Testis (tissue), 2 donors: ENCODE measurements at regions not wholly inside any gene's neighbourhood (a gene's known extent, or its start where the extent isn't known, plus 50 kb on each side); places are given as distances from the start of the nearest gene placed in this dataset.

ENCODE experiments used
- DNase-seq: peaks from one replicate; pipeline ENCODE4 v3.0.0-alpha.2; 2019
- H3K27ac ChIP-seq, 2 donors: fragments of 200-600 bp; sonication (generic); one replicate each; pipeline ENCODE4 v1.5.1; 2019
- H3K27me3 ChIP-seq: fragments of 200-600 bp; sonication (generic); one replicate; pipeline ENCODE4 v1.5.1; 2019
- H3K36me3 ChIP-seq: fragments of 200-600 bp; sonication (generic); one replicate; pipeline ENCODE4 v1.5.1; 2017; ENCODE audit warnings: low read depth; ENCODE audit errors: missing control alignments
- H3K4me1 ChIP-seq: fragments of 200-600 bp; sonication (generic); one replicate; pipeline ENCODE4 v1.5.1; 2019
- H3K4me3 ChIP-seq, 2 donors: fragments of 200-600 bp; sonication (generic); one replicate each; pipeline ENCODE4 v1.5.1; 2017 to 2019
- H3K9me3 ChIP-seq: fragments of 200-600 bp; sonication (generic); one replicate; pipeline ENCODE4 v1.5.1; 2017
- CTCF ChIP-seq, 3 experiments: fragments of 450-650 bp in 2 of 3; fragments of 200-600 bp in 1 of 3; sonication (generic) in 1 of 3; IDR thresholded peaks; one replicate each; pipeline ENCODE4 v1.5.1; 2016 to 2019; ENCODE audit warnings: antibody characterized with exemption in 3 of 3, mild to moderate bottlenecking in 2 of 3, moderate library complexity in 1 of 3
- POLR2A ChIP-seq: fragments of 450-650 bp; IDR thresholded peaks from one replicate; pipeline ENCODE4 v1.6.1; 2017; ENCODE audit warnings: antibody characterized with exemption, mild to moderate bottlenecking, moderate library complexity
- WGBS, 2 donors: methylation state at CpG; one replicate each; pipeline ENCODE4 v1.1.5; 2018; 5-methylcytosine and 5-hydroxymethylcytosine counted together
- intact Hi-C: fragments of 100-400 bp; cut with DNase I; formaldehyde crosslinking; loops from one replicate; pipeline ENCODE4 v1.15.1; 2023; ENCODE audit warnings: low total_unique reads

- no peaks in the 10 kb centered on the region for H3K9me3 ChIP-seq
- no peak overlapping the region for H3K4me3 ChIP-seq
- TF ChIP-seq POLR2A (no peak), CTCF (IDR thresholded peaks at IDR 0.05) (no peak)
- H3K27me3 ChIP-seq: no peaks in the 10 kb centered on the region
- no peaks in the 10 kb centered on the region for H3K36me3 ChIP-seq
- H3K27ac ChIP-seq: no peak overlapping the region
- no peak for DNase-seq
- no peaks in the 10 kb centered on the region for H3K4me1 ChIP-seq
- 57 to 69% methylated on average over 5 of the region's 5 CpGs for whole genome bisulfite sequencing, 2 donors
- intact Hi-C loops: no loop called here
These were observed 178.3 kb downstream of the DEPDC1B start for GRCh38 chr5:60521376-60522291.

GRCh38 chr5:60520451-60521227 lies 179.3 kb downstream of the DEPDC1B start:
- H3K9me3 ChIP-seq: no peaks in the 10 kb centered on the region
- H3K27ac ChIP-seq: no peak overlapping the region
- H3K4me1 ChIP-seq: no peaks in the 10 kb centered on the region
- DNase-seq: no peak
- 76 to 84% methylated on average over 6 of the region's 6 CpGs for whole genome bisulfite sequencing, 2 donors
- intact Hi-C loops: no loop called here
- no peaks in the 10 kb centered on the region for H3K36me3 ChIP-seq
- no peaks in the 10 kb centered on the region for H3K27me3 ChIP-seq
- TF ChIP-seq POLR2A: no peak
- TF ChIP-seq CTCF (IDR thresholded peaks at IDR 0.05): no peak
- no peak overlapping the region for H3K4me3 ChIP-seq

- intact Hi-C loops: no loop called here
- Histone ChIP-seq H3K36me3 (no peaks in the 10 kb centered on the region), H3K27me3 (no peaks in the 10 kb centered on the region), H3K4me3 (no peak overlapping the region), H3K4me1 (no peaks in the 10 kb centered on the region), H3K27ac (no peak overlapping the region), H3K9me3 (no peaks in the 10 kb centered on the region)
- WGBS, 2 donors: 46 to 62% methylated on average over 1 of the region's 1 CpG
- TF ChIP-seq POLR2A (no peak), CTCF (IDR thresholded peaks at IDR 0.05) (no peak)
- DNase-seq: no peak
These were observed 180.6 kb downstream of the DEPDC1B start for GRCh38 chr5:60519372-60519771.

GRCh38 chr5:60517850-60518249 lies 182.1 kb downstream of the DEPDC1B start:
- Histone ChIP-seq H3K27me3 (no peaks in the 10 kb centered on the region), H3K4me1 (no peaks in the 10 kb centered on the region), H3K4me3 (no peak overlapping the region), H3K9me3 (no peaks in the 10 kb centered on the region), H3K36me3 (no peaks in the 10 kb centered on the region), H3K27ac (no peak overlapping the region)
- no peak for DNase-seq
- intact Hi-C loops: no loop called here
- WGBS, 2 donors: 98% methylated on average over 3 of the region's 3 CpGs; no CpG with 5 or more reads in 1 of the 2 donors
- no peak for TF ChIP-seq CTCF (IDR thresholded peaks at IDR 0.05)
- TF ChIP-seq POLR2A: no peak
